Chondrocyte (in vitro differentiated cells): ENCODE measurements at regions not wholly inside any gene's neighbourhood (a gene's known extent, or its start where the extent isn't known, plus 50 kb on each side); places are given as distances from the start of the nearest gene placed in this dataset.
A peak's percentile ranks its signal among the peaks of the same experiment; 100 is the strongest.
"Not testable (repeated sequence)": the region's sequence is repeated elsewhere in the genome, so short reads cannot be mapped to it uniquely, and the experiment has no call there.

ENCODE experiments used
- DNase-seq: peaks from one replicate; pipeline ENCODE4 v3.0.0; 2021; ENCODE audit warnings: mixed read lengths, low spot score
- H3K27ac Mint-ChIP-seq: one replicate; pipeline ENCODE4 v1.8.0; 2021; ENCODE audit warnings: mild to moderate bottlenecking, moderate library complexity, mixed read lengths; ENCODE audit not compliant: unreplicated experiment
- H3K27me3 Mint-ChIP-seq: 2 replicates; pipeline ENCODE4 v1.8.0; 2021; ENCODE audit warnings: low read depth, mixed read lengths
- H3K36me3 Mint-ChIP-seq: 2 replicates; pipeline ENCODE4 v1.8.0; 2021; ENCODE audit warnings: low read depth, mixed read lengths
- H3K4me1 Mint-ChIP-seq: 2 replicates; pipeline ENCODE4 v1.8.0; 2021; ENCODE audit warnings: low read depth, mild to moderate bottlenecking, mixed read lengths
- H3K4me3 Mint-ChIP-seq: one replicate; pipeline ENCODE4 v1.8.0; 2021; ENCODE audit warnings: mild to moderate bottlenecking, moderate library complexity, mixed read lengths; ENCODE audit not compliant: unreplicated experiment
- H3K9me3 Mint-ChIP-seq: 2 replicates; pipeline ENCODE4 v1.8.0; 2021; ENCODE audit warnings: low read depth, mixed read lengths
- CTCF ChIP-seq: fragments of 200-600 bp; sonication (generic); IDR thresholded peaks from 2 replicates; pipeline ENCODE4 v1.5.0; 2021; ENCODE audit warnings: antibody characterized with exemption, mild to moderate bottlenecking, moderate library complexity

- peaks cover 4% of the 10 kb centered on the region for H3K27me3 Mint-ChIP-seq
- no peak for TF ChIP-seq CTCF
- peaks cover 3% of the 10 kb centered on the region for H3K36me3 Mint-ChIP-seq
- peaks cover 12% of the 10 kb centered on the region for H3K4me1 Mint-ChIP-seq
- peak; percentile 63 for DNase-seq
- no peak overlapping the region for H3K27ac Mint-ChIP-seq
- H3K4me3 Mint-ChIP-seq = no peak overlapping the region
- peaks cover 6% of the 10 kb centered on the region for H3K9me3 Mint-ChIP-seq
These were observed 173.1 kb upstream of the ID2 start for GRCh38 chr2:8508766-8509165.

GRCh38 chr2:8509621-8510020 is 172.2 kb upstream of the ID2 start:
- Mint-ChIP-seq H3K27me3 (peaks cover 4% of the 10 kb centered on the region), H3K9me3 (peaks cover 11% of the 10 kb centered on the region), H3K36me3 (peaks cover 3% of the 10 kb centered on the region), H3K4me3 (no peak overlapping the region), H3K27ac (no peak overlapping the region), H3K4me1 (peaks cover 12% of the 10 kb centered on the region)
- TF ChIP-seq CTCF = no peak
- DNase-seq = peak; percentile 21

- not testable (repeated sequence) for H3K4me3 Mint-ChIP-seq, H3K36me3 Mint-ChIP-seq, H3K27me3 Mint-ChIP-seq, H3K27ac Mint-ChIP-seq
- peaks cover 12% of the 10 kb centered on the region for H3K9me3 Mint-ChIP-seq
- H3K4me1 Mint-ChIP-seq = peaks cover 12% of the 10 kb centered on the region
- peak; percentile 25 for DNase-seq
These were observed 171.8 kb upstream of the ID2 start for GRCh38 chr2:8510055-8510454.

GRCh38 chr2:8510519-8510918 is 171.3 kb upstream of the ID2 start:
- H3K9me3 Mint-ChIP-seq = peaks cover 12% of the 10 kb centered on the region
- peak; percentile 59 for DNase-seq
- no peak overlapping the region for H3K27ac Mint-ChIP-seq
- TF ChIP-seq CTCF = no peak
- H3K4me3 Mint-ChIP-seq = no peak overlapping the region
- peaks cover 3% of the 10 kb centered on the region for H3K36me3 Mint-ChIP-seq
- peaks cover 4% of the 10 kb centered on the region for H3K27me3 Mint-ChIP-seq
- peaks cover 12% of the 10 kb centered on the region for H3K4me1 Mint-ChIP-seq

GRCh38 chr2:8511868-8512612 is 169.8 kb upstream of the ID2 start:
- DNase-seq = peak; percentile 27
- Mint-ChIP-seq H3K27me3 (peaks cover 7% of the 10 kb centered on the region), H3K4me3 (no peak overlapping the region), H3K27ac (no peak overlapping the region), H3K36me3 (peaks cover 3% of the 10 kb centered on the region), H3K9me3 (peaks cover 12% of the 10 kb centered on the region), H3K4me1 (peaks cover 12% of the 10 kb centered on the region)
- TF ChIP-seq CTCF = no peak
